DND-41 (cell line): ENCODE measurements at regions not wholly inside any gene's neighbourhood (a gene's known extent, or its start where the extent isn't known, plus 50 kb on each side); places are given as distances from the start of the nearest gene placed in this dataset.

Experiments
- ATAC-seq: fragments of 200-7000 bp; cut with Tn5 transposase; 3 replicates; pipeline ENCODE4 v1.9.1; 2021; ENCODE audit warnings: low read depth; ENCODE audit not compliant: insufficient read depth
- DNase-seq: peaks from one replicate; pipeline ENCODE4 v3.0.0-alpha.2; 2020
- H2AFZ ChIP-seq: 2 replicates; pipeline ENCODE4 v1.6.0; 2012; ENCODE audit warnings: low read depth, low read length
- H3K27ac ChIP-seq: 2 replicates; pipeline ENCODE4 v1.5.1; 2012; ENCODE audit warnings: low read length, inconsistent platforms
- H3K27me3 ChIP-seq: fragments of 200-600 bp; sonication (generic); 2 replicates; pipeline ENCODE4 v1.6.0; 2012; ENCODE audit warnings: low read length, mild to moderate bottlenecking, inconsistent platforms; ENCODE audit not compliant: insufficient read depth, poor library complexity
- H3K36me3 ChIP-seq: 2 replicates; pipeline ENCODE4 v1.5.1; 2012; ENCODE audit warnings: low read length, inconsistent platforms; ENCODE audit not compliant: insufficient read depth
- H3K4me1 ChIP-seq: 2 replicates; pipeline ENCODE4 v1.5.1; 2012; ENCODE audit warnings: mild to moderate bottlenecking, low read length; ENCODE audit not compliant: insufficient read depth
- H3K4me2 ChIP-seq: 2 replicates; pipeline ENCODE4 v1.6.0; 2012; ENCODE audit warnings: mild to moderate bottlenecking, moderate library complexity, low read length, inconsistent platforms; ENCODE audit not compliant: insufficient read depth
- H3K4me3 ChIP-seq, 2 experiments: fragments of 200-600 bp in 1 of 2; shearing (Covaris generic) in 1 of 2; 2 replicates each; pipeline ENCODE4 v1.5.1; 2012 to 2016; ENCODE audit warnings: inconsistent platforms in 2 of 2, low read length in 2 of 2, mild to moderate bottlenecking in 2 of 2, low read depth in 1 of 2, moderate library complexity in 1 of 2
- H3K79me2 ChIP-seq: 2 replicates; pipeline ENCODE4 v1.6.0; 2012; ENCODE audit warnings: low read length, inconsistent platforms; ENCODE audit not compliant: insufficient read depth
- H3K9ac ChIP-seq: 2 replicates; pipeline ENCODE4 v1.6.0; 2012; ENCODE audit warnings: low read depth, mild to moderate bottlenecking, inconsistent platforms, low read length, moderate library complexity
- H3K9me3 ChIP-seq: 2 replicates; pipeline ENCODE4 v1.5.1; 2012; ENCODE audit warnings: low read length, moderate library complexity, mild to moderate bottlenecking, inconsistent platforms; ENCODE audit not compliant: insufficient read depth, severe bottlenecking
- H4K20me1 ChIP-seq: 2 replicates; pipeline ENCODE4 v1.6.0; 2012; ENCODE audit warnings: low read length; ENCODE audit not compliant: insufficient read depth
- CTCF ChIP-seq: IDR thresholded peaks from 2 replicates; pipeline ENCODE4 v1.5.1; 2012; ENCODE audit warnings: borderline replicate concordance, low read length, moderate library complexity, mild to moderate bottlenecking; ENCODE audit not compliant: poor library complexity, severe bottlenecking; ENCODE audit errors: extremely low read depth
- EZH2 ChIP-seq: IDR thresholded peaks from 3 replicates; pipeline ENCODE4 v1.6.1; 2012; ENCODE audit warnings: borderline replicate concordance, low read depth, mild to moderate bottlenecking, moderate library complexity, low read length, inconsistent platforms; ENCODE audit not compliant: severe bottlenecking

- DNase-seq, result no peak
Measured at GRCh38 chr9:126049088-126049487, 277.5 kb upstream of the MVB12B start.

GRCh38 chr9:126049896-126050604, 276.6 kb upstream of the MVB12B start:
- no peak overlapping the region for H2AFZ ChIP-seq
- ATAC-seq (no peak), DNase-seq (no peak)

More at GRCh38 chr9:126049088-126049487, 277.5 kb upstream of the MVB12B start:
- peaks cover 4% of the 10 kb centered on the region; the same call in 1 of the 2 replicates for H4K20me1 ChIP-seq
- no peak overlapping the region for H2AFZ ChIP-seq
- no peaks in the 10 kb centered on the region for H3K4me1 ChIP-seq
- no peak overlapping the region for H3K9ac ChIP-seq
- no peaks in the 10 kb centered on the region for H3K79me2 ChIP-seq
- no peak for ATAC-seq
- no peaks in the 10 kb centered on the region for H3K9me3 ChIP-seq
- no peak overlapping the region for H3K4me2 ChIP-seq
- H3K27ac ChIP-seq, result no peak overlapping the region
- no peaks in the 10 kb centered on the region for H3K36me3 ChIP-seq
- no peak overlapping the region for H3K4me3 ChIP-seq
- TF ChIP-seq CTCF (no peak), EZH2 (no peak)
- H3K27me3 ChIP-seq, result peaks cover 5% of the 10 kb centered on the region

GRCh38 chr9:126050605-126050990, 276.0 kb upstream of the MVB12B start:
- no peak overlapping the region for H3K9ac ChIP-seq

More at GRCh38 chr9:126049896-126050604, 276.6 kb upstream of the MVB12B start:
- no peaks in the 10 kb centered on the region for H3K9me3 ChIP-seq
- H3K4me1 ChIP-seq, result no peaks in the 10 kb centered on the region
- no peak overlapping the region for H3K4me2 ChIP-seq
- no peaks in the 10 kb centered on the region for H3K79me2 ChIP-seq
- peaks cover 8% of the 10 kb centered on the region for H3K27me3 ChIP-seq
- no peak overlapping the region for H3K4me3 ChIP-seq
- H3K27ac ChIP-seq, result no peak overlapping the region
- H4K20me1 ChIP-seq, result peaks cover 4% of the 10 kb centered on the region; the same call in 1 of the 2 replicates
- TF ChIP-seq EZH2 (no peak), CTCF (no peak)
- no peak overlapping the region for H3K9ac ChIP-seq
- H3K36me3 ChIP-seq, result no peaks in the 10 kb centered on the region

More at GRCh38 chr9:126050605-126050990, 276.0 kb upstream of the MVB12B start:
- TF ChIP-seq CTCF (no peak), EZH2 (no peak)
- Histone ChIP-seq H3K4me1 (no peaks in the 10 kb centered on the region), H3K27ac (no peak overlapping the region), H3K36me3 (no peaks in the 10 kb centered on the region), H4K20me1 (peaks cover 4% of the 10 kb centered on the region; the same call in 1 of the 2 replicates), H3K9me3 (no peaks in the 10 kb centered on the region), H3K27me3 (peaks cover 8% of the 10 kb centered on the region), H3K79me2 (no peaks in the 10 kb centered on the region), H3K4me2 (no peak overlapping the region), H3K4me3 (no peak overlapping the region), H2AFZ (no peak overlapping the region)
- ATAC-seq, result no peak
- no peak for DNase-seq
